GM19395 (cell line): ENCODE measurements at regions not wholly inside any gene's neighbourhood (a gene's known extent, or its start where the extent isn't known, plus 50 kb on each side); places are given as distances from the start of the nearest gene placed in this dataset.

Experiments used
- ATAC-seq: cut with Tn5 transposase; IDR thresholded peaks from one replicate; pipeline ENCODE4 v1.9.1; 2021; ENCODE audit warnings: mild to moderate bottlenecking, moderate library complexity; ENCODE audit not compliant: unreplicated experiment

DNA sequence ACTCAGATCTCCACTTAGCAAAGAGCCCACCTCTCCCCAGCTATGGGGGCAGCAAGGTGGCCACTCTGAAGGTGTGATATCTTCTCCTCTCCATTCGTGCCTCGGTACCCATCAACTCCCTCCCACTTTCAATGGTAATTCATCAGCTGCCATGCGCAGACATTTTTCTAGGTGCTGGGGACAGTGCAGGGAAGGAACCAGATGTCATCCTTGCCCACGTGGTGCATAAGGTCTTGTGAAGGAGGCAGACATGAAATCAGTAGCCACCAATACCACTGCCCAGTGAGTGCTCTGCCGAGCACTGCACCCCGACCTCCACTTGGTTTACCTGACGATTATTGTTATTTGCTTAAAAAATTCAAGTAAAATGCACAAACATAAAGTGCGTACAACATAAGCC, 76.3 kb upstream of the CSF3R start:
- no peak for ATAC-seq

GRCh38 chr1:36557041-36558000, 74.6 kb upstream of the CSF3R start:
- ATAC-seq, result no peak

DNA sequence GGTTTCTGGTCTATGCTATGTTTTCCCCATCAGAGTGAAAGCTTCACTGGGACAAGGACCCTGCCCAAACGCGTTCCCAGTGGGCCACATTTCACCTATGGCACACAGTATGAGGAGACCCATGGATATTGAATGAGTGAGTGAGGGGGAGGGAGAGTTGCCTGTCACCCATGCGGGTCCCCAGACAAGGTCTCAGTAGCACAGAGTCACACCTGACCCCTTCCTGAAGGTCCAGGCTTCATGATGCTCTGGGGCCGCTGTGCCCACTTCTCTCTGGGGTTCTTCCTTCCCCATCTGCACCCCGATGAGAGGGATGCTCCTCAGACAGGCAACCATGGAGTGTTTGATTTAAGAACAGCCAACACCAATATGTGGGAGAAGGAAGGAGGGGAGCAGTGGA, 72.3 kb upstream of the CSF3R start:
- ATAC-seq, result no peak

GRCh38 chr1:36554323-36554628, 71.6 kb upstream of the CSF3R start:
- ATAC-seq, result no peak

DNA sequence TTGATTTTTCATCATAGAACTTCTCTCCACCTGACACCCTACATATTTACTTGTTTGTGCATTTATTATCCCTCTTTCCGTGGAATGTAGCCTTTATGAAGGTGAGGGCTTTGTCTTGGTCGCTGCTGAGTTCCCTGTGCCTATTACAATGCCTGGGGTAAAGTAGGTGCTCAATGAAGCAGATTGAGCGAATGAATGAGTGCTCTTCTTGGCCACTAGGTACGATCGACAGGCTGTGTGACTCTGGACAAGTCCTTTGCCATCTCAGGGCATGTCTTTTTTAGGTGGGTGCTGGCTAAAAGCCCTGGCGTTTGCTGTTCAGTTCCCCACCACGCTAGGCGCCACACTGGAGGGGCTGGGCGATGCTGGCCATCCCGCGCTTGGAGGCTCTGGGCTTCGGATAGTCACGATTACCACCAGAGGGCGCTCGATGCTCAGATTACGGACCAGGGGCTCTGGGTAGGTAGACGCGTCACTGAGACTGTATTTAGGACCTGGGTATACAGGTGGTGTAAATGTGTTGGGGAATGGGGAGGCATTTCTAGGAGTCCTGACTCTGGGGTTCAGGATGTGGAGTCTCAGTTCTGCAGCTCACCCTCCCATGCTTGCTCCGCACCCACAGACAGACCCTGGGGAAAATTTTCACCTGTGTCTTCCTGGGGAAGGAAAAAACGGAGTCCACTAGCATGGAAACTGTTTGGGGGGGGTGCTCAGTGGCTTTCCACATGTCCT, 71.0 kb upstream of the CSF3R start:
- ATAC-seq, result no peak

GRCh38 chr1:36542962-36543515, 60.3 kb upstream of the CSF3R start:
- no peak for ATAC-seq

- no peak for ATAC-seq
These were observed 59.6 kb upstream of the CSF3R start for GRCh38 chr1:36542024-36542961.

DNA sequence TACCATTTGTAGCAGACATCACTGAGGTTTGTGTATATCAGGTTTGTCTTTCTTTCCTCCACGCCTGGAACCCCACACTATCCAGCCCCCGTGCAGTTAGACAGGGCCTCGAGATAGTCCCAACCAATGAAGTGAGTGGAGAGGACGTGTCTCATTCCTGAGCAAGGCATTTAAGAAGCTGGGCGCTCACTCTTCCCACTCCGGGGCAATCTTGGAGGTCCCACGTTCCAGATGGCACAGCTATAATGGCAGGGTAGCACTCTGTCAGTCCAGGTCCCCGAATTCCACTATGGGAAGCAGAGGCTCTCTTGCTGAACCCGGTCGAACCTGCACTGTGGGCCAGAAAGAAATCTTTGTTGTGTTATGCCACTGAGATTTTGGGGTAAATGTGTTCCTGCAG, 57.3 kb upstream of the CSF3R start:
- no peak for ATAC-seq

- ATAC-seq, result no peak
These were observed 56.8 kb upstream of the CSF3R start for GRCh38 chr1:36539526-36539925.

DNA sequence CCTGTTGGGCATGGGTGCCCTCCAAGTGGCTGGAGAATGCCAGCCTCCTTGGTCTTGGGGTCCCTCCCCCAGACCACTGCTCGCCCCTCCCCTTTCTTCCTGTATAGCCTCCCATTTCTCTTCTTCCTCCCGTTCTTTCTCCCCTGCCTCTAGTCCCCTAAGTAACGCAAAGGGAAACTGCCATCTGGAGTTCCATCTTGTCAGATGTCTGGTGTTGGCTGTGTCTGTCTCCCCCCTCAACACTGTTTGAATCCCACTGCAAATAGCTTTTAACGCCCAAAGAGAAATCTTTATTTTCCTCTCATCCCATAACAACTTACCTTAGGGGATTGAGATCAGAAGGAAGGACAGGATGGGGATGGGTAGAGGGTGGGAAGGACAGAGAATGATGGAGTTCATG, 55.3 kb upstream of the CSF3R start:
- ATAC-seq, result no peak

DNA sequence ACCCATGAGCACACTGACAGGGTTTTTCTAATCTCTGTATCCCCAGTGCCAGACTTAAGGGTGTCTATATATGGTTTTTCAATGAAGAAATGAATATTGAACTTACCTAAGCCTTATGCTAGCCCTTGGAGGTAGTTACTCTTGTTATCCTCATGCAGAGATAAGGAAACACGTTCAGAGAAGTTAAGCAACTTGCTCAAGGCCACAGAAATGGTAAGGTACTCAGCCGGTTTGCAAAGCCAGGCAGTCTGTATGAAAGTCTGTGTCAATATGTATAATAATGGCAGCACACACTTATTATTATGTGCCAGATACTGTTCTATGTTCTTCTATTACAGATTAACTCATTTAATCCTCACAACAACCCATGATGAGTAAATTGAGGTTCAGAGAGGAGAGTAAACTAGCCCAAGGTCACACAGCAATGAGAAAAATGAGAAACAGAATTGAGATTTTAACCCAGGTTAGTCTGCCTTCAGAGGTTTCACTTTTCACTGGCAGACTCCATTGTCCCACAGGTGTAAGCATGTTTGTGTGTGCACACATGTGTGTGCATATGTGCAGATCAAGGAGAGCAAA, 54.6 kb upstream of the CSF3R start:
- ATAC-seq, result no peak

DNA sequence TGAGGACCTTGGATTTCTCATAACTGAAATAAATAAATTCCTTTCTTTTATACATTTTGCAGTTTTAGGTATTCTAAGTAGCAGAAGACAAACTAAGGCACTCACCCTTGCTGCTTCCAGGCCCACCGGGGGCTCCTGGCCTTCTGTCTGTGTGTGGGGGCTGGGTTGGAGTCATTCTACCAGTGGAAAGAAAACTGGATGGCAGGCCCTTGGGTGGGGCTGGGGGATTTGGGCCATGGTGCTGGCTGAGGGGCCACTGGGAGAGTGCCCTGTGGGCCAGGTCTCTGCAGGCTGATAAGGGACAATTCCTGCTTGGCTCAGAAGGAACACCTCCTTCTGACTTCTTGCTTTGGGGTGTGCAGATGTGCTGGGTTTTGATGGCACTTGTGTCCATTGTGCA, 54.0 kb upstream of the CSF3R start:
- no peak for ATAC-seq

- ATAC-seq, result no peak
These were observed 52.1 kb upstream of the CSF3R start for GRCh38 chr1:36534711-36535412.

- ATAC-seq, result no peak
These were observed 51.2 kb upstream of the CSF3R start for GRCh38 chr1:36533897-36534296.

DNA sequence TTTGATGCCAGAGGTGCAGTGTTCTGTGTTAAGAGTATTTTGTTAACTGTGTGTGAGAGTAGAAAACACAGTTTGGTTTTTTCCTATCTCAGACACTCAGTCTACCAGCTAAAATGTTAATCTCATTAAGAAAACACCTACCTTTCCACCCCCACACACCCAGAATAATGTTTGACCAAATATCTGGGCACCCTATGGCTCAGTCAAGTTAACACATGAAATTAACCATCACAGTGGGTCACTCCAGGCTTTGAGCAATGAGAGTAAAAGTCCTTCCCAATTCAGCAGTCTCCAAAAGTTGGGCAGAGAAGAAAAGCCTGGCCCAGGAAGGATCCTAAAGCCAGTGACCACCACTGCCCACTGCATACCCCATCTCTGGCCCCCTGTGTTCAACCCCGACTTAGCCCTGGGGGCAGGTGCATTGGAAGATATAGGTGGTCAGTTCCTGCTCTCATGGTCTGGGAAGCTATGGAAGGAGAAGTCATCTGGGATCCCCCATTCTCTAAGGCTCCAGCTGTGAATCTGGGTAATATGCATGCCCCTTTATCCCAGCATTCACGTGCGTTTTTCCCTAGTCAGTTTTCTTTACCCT, 50.2 kb upstream of the CSF3R start:
- no peak for ATAC-seq
